ENCODE measurements at regions not wholly inside any gene's neighbourhood (a gene's known extent, or its start where the extent isn't known, plus 50 kb on each side); places are given as distances from the start of the nearest gene placed in this dataset.

DNA sequence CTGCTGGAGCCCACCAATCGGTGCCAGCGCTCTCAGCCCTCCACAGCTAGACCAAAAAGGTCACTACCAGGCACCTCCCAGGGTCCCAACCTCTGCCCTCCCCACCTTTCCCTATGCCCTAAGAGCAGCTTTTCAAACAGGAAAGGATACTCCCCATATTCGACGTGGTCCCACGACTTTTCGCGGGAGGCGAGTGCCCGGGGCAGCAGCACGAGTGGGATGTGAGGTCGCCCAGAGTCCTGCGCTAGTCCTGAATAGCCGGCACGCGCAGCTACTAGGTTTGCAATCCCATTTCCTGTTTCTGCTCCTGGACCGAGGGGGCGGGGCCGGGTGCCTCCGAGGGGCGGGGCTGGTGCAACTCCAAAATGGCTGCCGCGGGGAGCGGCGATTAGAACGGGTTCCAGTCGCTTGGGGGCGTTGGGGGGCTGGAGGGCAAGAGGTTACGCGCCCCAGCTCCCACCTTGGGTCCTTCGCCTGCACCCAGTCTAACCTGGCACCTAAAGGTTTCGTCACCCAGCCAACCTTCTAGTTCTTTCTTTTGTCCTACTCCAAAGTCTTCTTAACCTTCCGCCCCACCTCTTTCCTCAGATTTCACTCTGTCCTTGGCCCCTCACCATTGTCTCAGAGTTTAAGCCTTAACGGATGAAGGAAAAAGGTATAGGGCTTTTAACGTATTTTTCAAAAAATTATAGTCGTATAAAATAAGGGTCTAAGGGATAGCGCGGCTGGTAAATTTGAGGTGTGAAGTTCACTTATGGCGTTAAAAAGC lies 85.0 kb upstream of the TENT5D start:
- ATAC-seq (ENCODE audit: insufficient read depth, low read depth) (no peak), DNase-seq (no peak)
- H3K79me2 ChIP-seq (ENCODE audit: insufficient read depth, low read length): no peaks in the 10 kb centered on the region
- H3K9ac ChIP-seq (ENCODE audit: low read depth, low read length): no peak overlapping the region
- no peak overlapping the region for H3K4me3 ChIP-seq (ENCODE audit: low read depth in 1 of 2, low read length in 2 of 2)
- no peaks in the 10 kb centered on the region for H3K9me3 ChIP-seq (ENCODE audit: insufficient read depth, low read length, severe bottlenecking)
- no peaks in the 10 kb centered on the region for H3K4me1 ChIP-seq (ENCODE audit: insufficient read depth, low read length)
- H3K4me2 ChIP-seq (ENCODE audit: insufficient read depth, low read length): no peak overlapping the region
- no peak for TF ChIP-seq CTCF (IDR thresholded peaks at IDR 0.05; ENCODE audit: borderline replicate concordance, extremely low read depth, low read length, poor library complexity, severe bottlenecking)
- no peak for TF ChIP-seq EZH2 (IDR thresholded peaks at IDR 0.05; ENCODE audit: borderline replicate concordance, low read depth, low read length, severe bottlenecking)
- H3K27ac ChIP-seq (ENCODE audit: low read length): no peak overlapping the region
- H4K20me1 ChIP-seq (ENCODE audit: insufficient read depth, low read length): no peaks in the 10 kb centered on the region
- H2AFZ ChIP-seq (ENCODE audit: low read depth, low read length): no peak overlapping the region
- no peaks in the 10 kb centered on the region for H3K27me3 ChIP-seq (ENCODE audit: insufficient read depth, low read length, poor library complexity)
- no peaks in the 10 kb centered on the region for H3K36me3 ChIP-seq (ENCODE audit: insufficient read depth, low read length)

- H3K79me2 ChIP-seq (ENCODE audit: insufficient read depth, low read length): no peaks in the 10 kb centered on the region
- no peaks in the 10 kb centered on the region for H3K4me1 ChIP-seq (ENCODE audit: insufficient read depth, low read length)
- ATAC-seq (ENCODE audit: insufficient read depth, low read depth): no peak
- H3K36me3 ChIP-seq (ENCODE audit: insufficient read depth, low read length): no peaks in the 10 kb centered on the region
- no peaks in the 10 kb centered on the region for H3K9me3 ChIP-seq (ENCODE audit: insufficient read depth, low read length, severe bottlenecking)
- H3K4me2 ChIP-seq (ENCODE audit: insufficient read depth, low read length): no peak overlapping the region
- H4K20me1 ChIP-seq (ENCODE audit: insufficient read depth, low read length): no peaks in the 10 kb centered on the region
- TF ChIP-seq CTCF (IDR thresholded peaks at IDR 0.05; ENCODE audit: borderline replicate concordance, extremely low read depth, low read length, poor library complexity, severe bottlenecking): no peak
- TF ChIP-seq EZH2 (IDR thresholded peaks at IDR 0.05; ENCODE audit: borderline replicate concordance, low read depth, low read length, severe bottlenecking): no peak
- H3K9ac ChIP-seq (ENCODE audit: low read depth, low read length): no peak overlapping the region
- H2AFZ ChIP-seq (ENCODE audit: low read depth, low read length): no peak overlapping the region
- H3K27me3 ChIP-seq (ENCODE audit: insufficient read depth, low read length, poor library complexity): no peaks in the 10 kb centered on the region
- H3K27ac ChIP-seq (ENCODE audit: low read length): no peak overlapping the region
- H3K4me3 ChIP-seq (ENCODE audit: low read depth in 1 of 2, low read length in 2 of 2): no peak overlapping the region
- no peak for DNase-seq
These were observed 65.2 kb upstream of the TENT5D start for GRCh38 chrX:80354966-80355465.
